ENCODE measurements at regions not wholly inside any gene's neighbourhood (a gene's known extent, or its start where the extent isn't known, plus 50 kb on each side); places are given as distances from the start of the nearest gene placed in this dataset.
"Not testable (repeated sequence)": the region's sequence is repeated elsewhere in the genome, so short reads cannot be mapped to it uniquely, and the experiment has no call there.

DNA sequence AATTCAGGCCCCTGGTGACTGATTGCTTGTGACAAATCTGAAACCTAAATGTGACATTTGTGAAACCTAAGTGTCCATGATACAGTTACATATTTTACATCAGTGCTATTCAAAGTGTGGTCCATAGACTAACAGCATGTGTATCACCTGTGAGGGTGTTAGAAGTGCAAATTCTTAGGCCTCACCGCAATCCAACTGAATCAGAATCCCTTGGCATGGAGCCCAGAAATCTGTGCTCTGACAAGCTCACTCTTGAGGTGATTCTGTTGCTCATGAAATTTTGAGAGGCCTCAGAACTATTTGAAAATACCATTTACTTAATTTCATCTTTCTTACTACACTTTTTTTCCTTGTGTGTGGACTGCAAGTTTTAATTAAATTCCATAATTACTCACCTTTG, 587.9 kb downstream of the ADGRL2 start:
- no peak for DNase-seq

DNA sequence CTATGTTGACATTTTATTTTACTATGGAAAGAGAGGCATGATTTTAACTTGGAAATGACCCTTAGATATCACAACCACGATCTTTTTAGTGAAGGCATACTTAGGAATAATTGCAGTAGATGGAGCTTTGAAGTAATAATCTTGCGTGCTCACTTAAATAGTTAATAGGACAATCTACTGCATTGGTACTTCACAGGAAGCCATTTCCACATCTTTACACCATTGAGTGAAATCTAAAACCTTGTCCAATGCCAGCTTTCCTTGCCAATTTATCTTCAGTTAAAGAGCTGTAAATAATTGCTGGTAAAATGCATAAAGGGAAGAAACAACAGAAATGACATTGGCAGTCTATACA, 586.3 kb downstream of the ADGRL2 start:
- DNase-seq = no peak

- DNase-seq = no peak
These were observed 585.8 kb downstream of the ADGRL2 start for GRCh38 chr1:82386365-82387011.

DNA sequence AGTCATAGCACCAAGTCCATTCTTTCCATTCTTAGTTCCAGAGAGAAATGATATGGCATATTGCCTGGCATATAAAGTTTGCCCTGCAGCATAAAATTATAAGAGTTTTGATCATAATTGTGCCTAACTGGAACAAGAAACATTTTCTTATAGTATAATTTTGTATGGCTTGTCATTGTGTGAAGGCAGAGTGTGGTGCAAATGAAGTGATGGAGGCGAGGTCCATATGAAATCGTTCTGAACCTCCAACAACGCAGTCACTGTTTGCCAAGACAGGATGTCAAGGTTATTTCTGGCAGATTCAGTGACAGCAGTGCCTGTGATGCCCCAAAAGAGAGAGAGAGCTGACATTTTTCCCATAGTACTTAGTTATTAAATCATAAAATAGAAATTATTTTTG, 584.0 kb downstream of the ADGRL2 start:
- DNase-seq = no peak

- no peak for DNase-seq
These were observed 576.6 kb downstream of the ADGRL2 start for GRCh38 chr1:82377201-82377884.

- DNase-seq = no peak
These were observed 573.0 kb downstream of the ADGRL2 start for GRCh38 chr1:82373710-82374109.

DNA sequence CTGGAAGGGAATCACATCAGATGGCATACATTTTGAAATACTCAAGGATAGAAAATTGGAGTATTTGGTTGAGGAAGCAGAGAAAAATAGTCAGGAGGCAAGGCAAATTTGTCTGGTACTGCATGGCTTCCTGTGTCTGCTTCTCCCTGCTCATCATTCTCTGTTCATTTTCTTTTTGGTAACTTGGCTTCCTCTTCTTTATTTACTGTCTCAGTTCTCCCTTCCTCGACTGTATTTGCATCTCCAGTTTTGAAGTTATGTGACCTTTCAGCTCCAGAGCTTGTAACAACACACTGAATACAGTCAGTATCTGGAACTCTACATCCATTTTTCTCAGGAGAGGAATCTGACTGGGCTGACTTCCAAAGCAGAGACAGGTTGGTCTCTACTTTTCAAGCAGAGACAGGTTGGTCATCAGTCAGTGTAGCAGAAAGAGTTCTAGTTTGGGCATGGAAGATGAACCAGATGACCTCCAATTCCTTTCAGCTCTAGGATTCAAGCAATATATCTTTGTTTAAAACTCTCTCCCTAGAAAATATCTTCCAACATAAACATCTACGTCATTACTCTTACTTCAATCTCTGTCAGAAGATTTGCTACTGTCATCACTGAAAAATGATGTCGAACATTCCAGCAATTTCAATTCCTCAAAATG, 571.2 kb downstream of the ADGRL2 start:
- DNase-seq = no peak

- DNase-seq = no peak
These were observed 566.7 kb downstream of the ADGRL2 start for GRCh38 chr1:82367456-82367855.

DNA sequence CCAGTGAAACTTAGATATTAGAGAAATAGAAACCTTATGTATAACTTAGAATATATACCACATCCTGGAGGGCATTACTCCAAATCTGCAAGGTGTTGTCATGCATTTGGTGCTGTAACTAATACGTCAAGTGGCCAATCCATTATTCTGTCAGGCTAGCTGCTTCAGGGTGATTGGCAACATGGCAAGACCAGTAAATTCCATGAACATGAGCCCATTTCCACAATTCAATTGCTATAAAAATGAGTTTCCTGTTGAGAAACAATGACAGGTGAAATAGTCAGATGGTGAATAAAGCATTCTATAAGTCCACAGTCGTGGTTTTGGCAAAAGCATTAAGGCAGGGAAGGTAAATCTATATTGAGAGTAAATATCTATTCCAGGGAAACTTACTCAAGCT, 566.0 kb downstream of the ADGRL2 start:
- DNase-seq = no peak

- not testable (repeated sequence) for DNase-seq
These were observed 558.8 kb downstream of the ADGRL2 start for GRCh38 chr1:82359541-82359940.

- not testable (repeated sequence) for DNase-seq
These were observed 558.0 kb downstream of the ADGRL2 start for GRCh38 chr1:82358706-82359105.

- DNase-seq = not testable (repeated sequence)
These were observed 553.8 kb downstream of the ADGRL2 start for GRCh38 chr1:82354546-82354945.

GRCh38 chr1:82348487-82348886, 547.8 kb downstream of the ADGRL2 start:
- DNase-seq = no peak

GRCh38 chr1:82346141-82346540, 545.4 kb downstream of the ADGRL2 start:
- DNase-seq = no peak

GRCh38 chr1:82343381-82343780, 542.6 kb downstream of the ADGRL2 start:
- no peak for DNase-seq

DNA sequence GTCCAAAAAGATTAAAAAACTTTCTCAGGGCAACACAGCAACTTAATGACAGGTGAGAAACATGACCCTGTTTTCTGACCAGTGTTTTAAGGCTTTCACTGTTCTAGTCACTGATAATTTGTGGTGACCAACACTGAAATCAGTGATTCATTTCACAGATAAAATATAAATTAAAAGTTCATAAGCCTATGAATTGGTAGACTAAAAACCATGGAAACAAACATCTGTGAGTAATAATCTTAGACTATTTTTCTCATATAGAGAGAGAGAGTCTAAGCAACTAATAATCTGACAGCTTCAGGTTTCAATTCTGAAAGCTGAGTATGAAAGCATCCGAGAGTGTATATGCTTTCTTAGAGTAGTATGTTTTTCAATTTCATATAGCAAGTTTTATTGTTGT, 536.9 kb downstream of the ADGRL2 start:
- no peak for DNase-seq

GRCh38 chr1:82330330-82330729, 529.6 kb downstream of the ADGRL2 start:
- no peak for DNase-seq

GRCh38 chr1:82329226-82329625, 528.5 kb downstream of the ADGRL2 start:
- DNase-seq = no peak

- DNase-seq = no peak
These were observed 522.6 kb downstream of the ADGRL2 start for GRCh38 chr1:82323144-82323841.

GRCh38 chr1:82321794-82322193, 521.1 kb downstream of the ADGRL2 start:
- no peak for DNase-seq

DNA sequence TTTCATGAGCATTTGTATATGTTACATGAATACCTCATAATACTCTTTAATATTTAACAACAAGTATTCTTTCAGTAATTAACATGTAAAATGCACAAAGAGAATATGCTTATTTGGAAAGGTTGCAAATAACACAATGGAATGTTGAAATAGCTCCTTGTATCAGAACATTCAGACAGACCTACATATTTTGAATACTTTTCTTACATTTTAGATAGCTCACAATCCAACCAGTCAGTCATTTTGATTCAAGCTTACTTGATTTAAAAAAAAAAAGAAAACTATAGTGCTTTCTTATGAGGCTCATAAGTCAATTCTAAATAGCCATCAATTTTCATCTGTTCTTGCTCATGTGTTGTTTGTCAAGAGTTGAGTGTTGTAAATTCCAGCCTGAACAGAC, 518.8 kb downstream of the ADGRL2 start:
- no peak for DNase-seq

GRCh38 chr1:82318921-82319320, 518.2 kb downstream of the ADGRL2 start:
- no peak for DNase-seq

- DNase-seq = no peak
These were observed 517.5 kb downstream of the ADGRL2 start for GRCh38 chr1:82318265-82318664.

- no peak for DNase-seq
These were observed 516.9 kb downstream of the ADGRL2 start for GRCh38 chr1:82317671-82318070.
